Nephron (organoid): ENCODE measurements at regions not wholly inside any gene's neighbourhood (a gene's known extent, or its start where the extent isn't known, plus 50 kb on each side); places are given as distances from the start of the nearest gene placed in this dataset.
A peak's percentile ranks its signal among the peaks of the same experiment; 100 is the strongest.

Experiments
- H3K27ac Mint-ChIP-seq, 3 experiments: 2 replicates each; pipeline ENCODE4 v1.8.0; 2020; ENCODE audit warnings: mixed read lengths in 3 of 3, mild to moderate bottlenecking in 2 of 3, moderate library complexity in 1 of 3
- H3K27me3 Mint-ChIP-seq: 2 replicates; pipeline ENCODE4 v1.8.0; 2021; ENCODE audit warnings: low read depth, mild to moderate bottlenecking, moderate library complexity, mixed read lengths
- H3K36me3 Mint-ChIP-seq: 2 replicates; pipeline ENCODE4 v1.8.0; 2020; ENCODE audit warnings: low read depth, mixed read lengths
- H3K4me1 Mint-ChIP-seq: 2 replicates; pipeline ENCODE4 v1.8.0; 2020; ENCODE audit warnings: mixed read lengths
- H3K4me3 Mint-ChIP-seq, 3 experiments: 2 replicates each; pipeline ENCODE4 v1.8.0; 2020; ENCODE audit warnings: mild to moderate bottlenecking in 3 of 3, mixed read lengths in 3 of 3, moderate library complexity in 2 of 3
- H3K9me3 Mint-ChIP-seq: 2 replicates; pipeline ENCODE4 v1.8.0; 2020; ENCODE audit warnings: mixed read lengths
- TF ChIP-seq, protein P1 (sequence below), 3 experiments: fragments of 200-600 bp; sonication (generic); IDR thresholded peaks; one replicate each; pipeline ENCODE4 v1.5.0; 2021; ENCODE audit warnings: antibody characterized with exemption in 3 of 3; ENCODE audit not compliant: unreplicated experiment in 3 of 3

DNA sequence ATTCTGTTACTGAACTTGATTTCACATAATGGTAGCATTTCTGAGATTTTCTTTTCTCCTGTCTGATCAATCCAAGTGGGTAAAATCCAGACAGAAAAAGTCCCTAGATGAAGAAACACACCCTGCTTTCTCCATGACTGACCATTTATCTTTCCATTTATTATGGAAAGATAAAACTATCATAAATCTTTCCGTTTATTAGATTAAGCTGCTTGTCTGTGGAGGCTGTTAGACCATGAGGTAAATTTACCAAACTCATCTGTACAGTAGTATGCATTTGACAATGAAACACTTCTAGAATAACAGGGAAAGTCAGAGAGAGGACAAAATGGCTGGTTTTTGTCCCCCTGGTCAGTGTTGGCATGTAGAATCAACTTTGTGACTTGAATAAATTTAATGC lies 491.2 kb upstream of the SEMA6A start:
- H3K9me3 Mint-ChIP-seq = peaks cover 8% of the 10 kb centered on the region
- no peaks in the 10 kb centered on the region for H3K36me3 Mint-ChIP-seq
- TF ChIP-seq, protein P1, sequence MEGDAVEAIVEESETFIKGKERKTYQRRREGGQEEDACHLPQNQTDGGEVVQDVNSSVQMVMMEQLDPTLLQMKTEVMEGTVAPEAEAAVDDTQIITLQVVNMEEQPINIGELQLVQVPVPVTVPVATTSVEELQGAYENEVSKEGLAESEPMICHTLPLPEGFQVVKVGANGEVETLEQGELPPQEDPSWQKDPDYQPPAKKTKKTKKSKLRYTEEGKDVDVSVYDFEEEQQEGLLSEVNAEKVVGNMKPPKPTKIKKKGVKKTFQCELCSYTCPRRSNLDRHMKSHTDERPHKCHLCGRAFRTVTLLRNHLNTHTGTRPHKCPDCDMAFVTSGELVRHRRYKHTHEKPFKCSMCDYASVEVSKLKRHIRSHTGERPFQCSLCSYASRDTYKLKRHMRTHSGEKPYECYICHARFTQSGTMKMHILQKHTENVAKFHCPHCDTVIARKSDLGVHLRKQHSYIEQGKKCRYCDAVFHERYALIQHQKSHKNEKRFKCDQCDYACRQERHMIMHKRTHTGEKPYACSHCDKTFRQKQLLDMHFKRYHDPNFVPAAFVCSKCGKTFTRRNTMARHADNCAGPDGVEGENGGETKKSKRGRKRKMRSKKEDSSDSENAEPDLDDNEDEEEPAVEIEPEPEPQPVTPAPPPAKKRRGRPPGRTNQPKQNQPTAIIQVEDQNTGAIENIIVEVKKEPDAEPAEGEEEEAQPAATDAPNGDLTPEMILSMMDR (IDR thresholded peaks at IDR 0.05; ENCODE audit: unreplicated experiment in 3 of 3) = no peak
- peak overlapping the region; percentile 44 to 69 (median 54) for H3K27ac Mint-ChIP-seq
- peaks cover 22% of the 10 kb centered on the region for H3K4me1 Mint-ChIP-seq
- H3K4me3 Mint-ChIP-seq = no peak overlapping the region
- no peaks in the 10 kb centered on the region for H3K27me3 Mint-ChIP-seq

DNA sequence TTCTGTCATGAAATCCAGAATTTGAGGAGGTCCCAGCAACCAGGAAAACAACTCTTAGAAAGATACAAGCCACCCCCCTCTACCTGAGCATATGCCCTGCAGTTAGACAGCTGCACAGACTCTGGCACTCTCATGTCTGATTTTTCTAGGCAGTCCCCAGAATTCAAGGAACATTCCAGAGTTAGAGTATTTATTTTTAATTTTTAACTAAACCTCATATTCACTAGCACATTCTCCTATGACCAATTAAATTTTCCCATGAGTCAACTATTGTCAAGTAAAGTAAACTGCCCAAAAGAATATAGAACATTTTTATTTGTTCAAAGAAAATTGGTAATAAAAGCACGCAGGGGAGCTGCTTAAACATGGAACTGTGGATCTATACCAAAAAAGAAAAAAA lies 490.5 kb upstream of the SEMA6A start:
- Mint-ChIP-seq H3K4me3 (no peak overlapping the region), H3K27ac (peak overlapping the region; percentile 44 to 69 (median 54)), H3K9me3 (peaks cover 8% of the 10 kb centered on the region), H3K27me3 (no peaks in the 10 kb centered on the region), H3K36me3 (no peaks in the 10 kb centered on the region), H3K4me1 (peaks cover 22% of the 10 kb centered on the region)
- TF ChIP-seq, protein P1 (IDR thresholded peaks at IDR 0.05; ENCODE audit: unreplicated experiment in 3 of 3) = no peak

DNA sequence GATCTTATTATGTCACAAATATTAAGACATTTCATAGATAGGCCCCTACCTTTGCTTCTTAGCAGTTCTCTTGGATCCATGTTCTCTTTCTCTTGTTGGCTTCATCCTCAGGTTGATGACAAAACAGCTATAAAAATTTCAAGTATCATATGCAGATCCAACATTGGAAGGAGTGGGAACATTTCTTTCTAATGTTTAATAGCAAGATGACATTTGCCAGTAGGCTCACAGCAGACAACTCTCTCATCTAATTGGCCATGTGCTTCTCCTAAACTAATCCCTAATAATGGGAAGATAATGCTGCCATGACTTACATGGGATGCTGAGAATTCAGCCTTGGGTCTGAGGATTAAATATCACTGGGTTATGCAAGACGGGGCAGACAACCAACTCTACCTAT lies 485.5 kb upstream of the SEMA6A start:
- Mint-ChIP-seq H3K27me3 (no peaks in the 10 kb centered on the region), H3K4me3 (no peak overlapping the region), H3K36me3 (no peaks in the 10 kb centered on the region), H3K9me3 (no peaks in the 10 kb centered on the region), H3K4me1 (peaks cover 30% of the 10 kb centered on the region), H3K27ac (no peak overlapping the region)
- TF ChIP-seq, protein P1 (IDR thresholded peaks at IDR 0.05; ENCODE audit: unreplicated experiment in 3 of 3) = no peak

DNA sequence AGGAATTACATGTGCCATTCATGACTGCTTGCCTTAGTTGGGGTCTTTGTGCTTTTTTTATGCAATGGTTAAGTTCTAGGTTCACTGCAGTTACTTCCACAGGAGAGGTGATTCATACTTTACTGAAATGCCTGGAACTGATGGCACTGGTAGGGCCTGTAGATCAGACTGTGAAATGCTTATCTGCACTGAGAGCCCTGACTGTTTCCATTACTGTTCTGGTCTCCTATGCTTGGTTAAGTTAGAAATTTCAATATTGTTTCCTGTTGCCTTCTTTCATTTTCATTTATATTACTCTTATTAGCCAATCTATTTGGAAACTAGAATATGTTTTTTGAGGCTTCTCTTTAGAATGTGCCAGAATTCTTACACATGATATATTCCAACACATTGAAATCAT lies 484.1 kb upstream of the SEMA6A start:
- H3K36me3 Mint-ChIP-seq = no peaks in the 10 kb centered on the region
- H3K27ac Mint-ChIP-seq = no peak overlapping the region
- no peaks in the 10 kb centered on the region for H3K9me3 Mint-ChIP-seq
- TF ChIP-seq, protein P1 (IDR thresholded peaks at IDR 0.05; ENCODE audit: unreplicated experiment in 3 of 3) = no peak
- H3K4me1 Mint-ChIP-seq = peaks cover 34% of the 10 kb centered on the region
- no peak overlapping the region for H3K4me3 Mint-ChIP-seq
- H3K27me3 Mint-ChIP-seq = no peaks in the 10 kb centered on the region

DNA sequence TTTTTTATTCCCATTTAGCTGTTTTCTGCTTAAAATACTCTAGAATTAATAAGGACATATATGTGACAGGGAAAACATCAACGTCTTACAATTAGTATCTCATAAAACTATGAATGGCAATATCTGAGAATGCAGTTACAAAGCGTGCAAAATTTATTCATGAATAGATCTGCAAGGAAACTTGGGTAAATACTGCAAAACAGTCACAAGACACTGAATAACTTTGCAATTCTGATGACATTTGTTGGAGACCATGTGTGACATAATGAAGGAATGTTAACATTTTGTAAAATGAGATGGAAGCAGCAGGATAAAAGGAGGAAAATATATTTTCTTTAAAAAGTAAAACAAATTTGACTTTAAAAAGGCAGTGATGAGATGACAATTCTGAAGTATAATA lies 480.9 kb upstream of the SEMA6A start:
- TF ChIP-seq, protein P1 (IDR thresholded peaks at IDR 0.05; ENCODE audit: unreplicated experiment in 3 of 3) = no peak
- H3K27ac Mint-ChIP-seq = peak overlapping the region; percentile 18 to 51 (median 41)
- H3K27me3 Mint-ChIP-seq = no peaks in the 10 kb centered on the region
- H3K4me1 Mint-ChIP-seq = peaks cover 29% of the 10 kb centered on the region
- peaks cover 1% of the 10 kb centered on the region for H3K9me3 Mint-ChIP-seq
- no peaks in the 10 kb centered on the region for H3K36me3 Mint-ChIP-seq
- H3K4me3 Mint-ChIP-seq = no peak overlapping the region

DNA sequence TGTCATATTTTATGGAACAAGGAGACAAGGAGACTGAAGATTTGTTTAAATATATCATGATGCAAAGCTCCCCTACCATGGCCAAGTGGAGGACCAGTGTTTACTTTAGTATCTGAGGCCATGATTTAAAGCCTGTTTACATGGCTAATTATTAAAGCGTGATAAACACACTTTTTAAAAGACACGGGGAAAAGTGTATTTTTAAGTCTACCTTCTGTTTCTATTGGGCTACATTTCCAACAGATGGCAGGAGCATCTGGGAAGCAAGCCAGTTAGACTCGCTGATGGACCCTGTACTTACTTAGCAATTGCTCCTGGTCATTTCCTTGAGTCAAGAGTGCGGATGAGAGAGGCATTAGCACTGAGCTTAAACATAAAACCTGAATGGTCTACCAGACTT lies 480.3 kb upstream of the SEMA6A start:
- H3K27me3 Mint-ChIP-seq = no peaks in the 10 kb centered on the region
- peak overlapping the region; percentile 18 to 72 (median 51) for H3K27ac Mint-ChIP-seq
- TF ChIP-seq, protein P1 (IDR thresholded peaks at IDR 0.05; ENCODE audit: unreplicated experiment in 3 of 3) = no peak
- H3K4me1 Mint-ChIP-seq = peaks cover 29% of the 10 kb centered on the region
- H3K36me3 Mint-ChIP-seq = no peaks in the 10 kb centered on the region
- H3K4me3 Mint-ChIP-seq = no peak overlapping the region
- peaks cover 2% of the 10 kb centered on the region for H3K9me3 Mint-ChIP-seq
